IPS DF 4.7 (cell line): ENCODE measurements at regions not wholly inside any gene's neighbourhood (a gene's known extent, or its start where the extent isn't known, plus 50 kb on each side); places are given as distances from the start of the nearest gene placed in this dataset.

Source experiments
- DNase-seq: peaks from one replicate; pipeline ENCODE4 v3.0.0-alpha.2; 2013; ENCODE audit warnings: low spot score; ENCODE audit errors: extremely low read depth

- DNase-seq: no peak
Observed at GRCh38 chr11:40062616-40063015, 1396.8 kb downstream of the LRRC4C start.

DNA sequence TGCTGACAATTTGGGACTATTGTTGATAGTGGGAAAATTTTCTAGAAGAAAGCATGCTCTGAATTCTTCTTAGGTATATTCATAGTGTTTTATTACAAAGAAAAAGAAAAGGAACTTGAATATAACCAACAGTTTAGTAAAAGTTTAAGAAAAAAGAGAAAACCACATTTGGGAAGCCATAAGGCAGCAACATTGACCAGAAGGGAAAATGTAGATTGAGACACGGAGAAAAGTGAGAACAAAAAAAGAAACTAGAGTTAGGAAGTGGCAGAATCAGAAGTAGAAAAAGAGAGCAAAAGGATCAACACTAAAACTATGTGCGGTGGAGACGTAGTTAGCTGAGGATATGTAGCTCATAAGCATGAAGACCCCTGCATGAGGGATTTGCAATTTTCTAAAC, 1398.2 kb downstream of the LRRC4C start:
- DNase-seq: no peak

- no peak for DNase-seq
Observed at GRCh38 chr11:40054631-40055030, 1404.8 kb downstream of the LRRC4C start.

DNA sequence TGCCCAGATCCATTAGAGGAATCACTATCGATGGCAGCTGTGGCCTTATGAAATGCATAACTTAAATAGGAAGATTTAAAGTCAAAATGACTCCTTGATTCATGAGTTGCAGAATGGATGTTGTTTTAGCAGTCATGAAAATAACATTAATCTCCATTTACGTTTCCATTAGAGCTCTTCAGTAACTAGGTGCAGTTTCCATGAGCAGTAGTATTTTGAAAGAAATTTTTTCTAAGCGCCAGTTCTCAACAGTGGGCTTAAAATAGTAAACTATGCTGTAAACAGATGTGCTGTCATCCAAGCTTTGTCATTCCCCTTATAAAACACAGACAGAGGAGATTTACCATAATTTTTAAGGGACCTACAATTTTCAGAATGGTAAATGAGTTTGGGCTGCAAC, 1414.1 kb downstream of the LRRC4C start:
- no peak for DNase-seq

DNA sequence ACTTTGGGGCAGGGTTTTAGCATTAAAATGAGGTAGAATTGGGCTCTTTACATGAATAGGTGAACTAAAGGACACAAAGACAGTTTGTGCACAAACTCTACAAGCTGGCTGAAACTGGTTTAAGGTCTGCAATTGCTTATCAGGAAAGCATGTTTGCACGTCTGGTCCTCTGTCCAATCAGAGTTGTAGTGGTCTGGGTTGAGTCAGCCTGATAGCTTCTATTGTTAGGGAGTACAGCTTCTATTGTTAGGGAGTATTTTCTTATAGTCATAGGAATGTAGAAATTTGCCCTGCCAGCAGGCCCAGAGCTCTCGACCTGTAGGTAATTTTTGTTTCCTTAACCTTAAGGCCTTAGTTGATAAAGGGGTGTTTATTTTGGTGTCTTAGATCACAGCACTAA, 1422.4 kb downstream of the LRRC4C start:
- no peak for DNase-seq

- no peak for DNase-seq
Observed at GRCh38 chr11:40032331-40032730, 1427.1 kb downstream of the LRRC4C start.

DNA sequence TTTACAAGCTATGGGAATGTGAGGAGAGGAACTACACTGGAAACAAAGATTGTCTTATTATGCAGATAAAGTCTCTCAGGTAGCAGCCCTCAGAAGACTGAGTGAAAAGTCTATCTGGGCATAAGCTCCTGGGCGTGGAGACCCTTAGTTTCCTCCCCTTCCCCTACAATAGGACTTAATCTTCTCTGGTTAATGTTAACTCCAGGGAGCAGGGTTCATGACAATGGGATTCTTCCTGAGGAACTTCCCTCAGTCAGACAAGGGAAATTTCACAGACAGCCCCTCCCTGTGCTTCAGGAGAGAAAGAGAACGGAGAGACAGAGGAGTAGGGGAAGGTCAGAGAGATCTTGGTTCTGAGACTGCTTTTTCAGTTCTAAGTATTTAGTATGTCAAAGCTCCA, 1428.6 kb downstream of the LRRC4C start:
- DNase-seq: peak; percentile 74

- no peak for DNase-seq
Observed at GRCh38 chr11:40029391-40029790, 1430.1 kb downstream of the LRRC4C start.

GRCh38 chr11:40027720-40028119, 1431.7 kb downstream of the LRRC4C start:
- no peak for DNase-seq

DNA sequence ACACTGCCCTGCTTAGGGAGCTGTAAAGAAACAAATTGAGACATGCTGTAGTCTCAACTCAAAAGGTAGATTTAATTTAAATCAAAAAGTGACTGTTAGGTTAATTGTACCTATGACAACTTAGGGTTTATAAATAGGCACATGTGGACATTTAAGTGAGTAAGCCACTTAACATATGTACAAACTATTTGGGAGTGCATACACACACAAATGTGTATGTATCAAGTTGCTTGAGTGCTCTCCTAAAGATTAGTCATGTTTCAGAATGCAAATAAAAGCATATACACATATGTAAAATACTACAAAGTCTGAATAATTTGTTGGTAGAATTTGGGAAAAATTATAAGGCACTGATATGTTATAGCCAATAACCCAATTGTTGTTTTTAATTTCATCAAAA, 1435.7 kb downstream of the LRRC4C start:
- no peak for DNase-seq

DNA sequence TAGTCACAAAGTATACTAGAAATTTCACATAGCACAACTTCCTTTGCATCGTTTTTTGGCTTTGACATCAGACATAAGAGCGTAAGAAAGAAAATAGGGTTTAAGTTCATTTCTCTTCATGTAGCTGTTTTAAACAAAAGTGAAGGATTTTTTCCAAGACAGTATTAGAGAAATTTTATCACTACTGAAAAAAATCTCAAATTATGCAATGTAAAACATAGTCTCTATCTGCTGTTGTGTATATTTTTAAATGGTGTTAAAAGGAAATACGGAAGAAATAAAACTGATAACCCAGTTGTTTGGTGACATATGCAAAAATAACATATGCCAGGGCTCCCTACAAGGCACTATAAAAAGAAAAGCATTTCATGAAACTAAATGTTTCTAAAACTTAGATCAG, 1449.4 kb downstream of the LRRC4C start:
- DNase-seq: no peak

DNA sequence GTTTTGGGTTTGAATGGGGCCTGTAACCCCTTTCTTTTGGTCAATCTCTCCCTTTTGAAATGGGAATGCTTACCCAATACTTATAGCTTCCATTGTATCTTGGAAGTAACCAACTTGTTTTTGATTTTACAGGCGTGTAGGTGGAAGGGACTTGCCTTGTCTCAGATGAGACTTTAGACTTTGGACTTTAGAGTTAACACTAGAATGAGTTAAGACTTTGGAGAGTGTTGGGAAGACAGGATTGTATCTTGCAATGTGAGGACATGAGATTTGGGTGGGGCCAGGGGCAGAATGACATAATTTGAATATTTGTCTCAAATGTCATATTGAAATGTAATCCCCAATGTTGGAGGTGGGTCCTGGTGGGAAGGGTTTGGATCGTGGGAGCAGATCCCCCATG, 1466.9 kb downstream of the LRRC4C start:
- DNase-seq: no peak

DNA sequence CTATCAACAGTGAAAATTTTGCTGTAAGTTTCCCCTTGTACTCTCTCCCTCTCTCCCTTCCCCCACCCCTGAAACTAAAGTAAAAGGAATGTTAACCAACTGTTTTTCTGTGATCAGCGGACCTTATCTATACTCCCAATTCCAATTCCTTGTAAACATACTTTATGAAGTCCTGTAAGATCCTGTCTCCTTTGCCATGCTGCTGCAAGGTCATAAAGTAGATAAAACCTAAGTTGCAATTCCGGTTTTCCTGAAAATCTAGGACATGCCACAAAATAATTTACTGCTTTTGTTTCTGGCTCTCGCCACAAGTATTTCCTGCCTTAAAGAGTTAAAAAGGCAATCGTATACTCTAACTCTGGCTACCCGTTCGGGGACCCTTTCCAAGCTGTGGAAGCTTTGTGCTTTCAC, 1469.0 kb downstream of the LRRC4C start:
- DNase-seq: no peak

DNA sequence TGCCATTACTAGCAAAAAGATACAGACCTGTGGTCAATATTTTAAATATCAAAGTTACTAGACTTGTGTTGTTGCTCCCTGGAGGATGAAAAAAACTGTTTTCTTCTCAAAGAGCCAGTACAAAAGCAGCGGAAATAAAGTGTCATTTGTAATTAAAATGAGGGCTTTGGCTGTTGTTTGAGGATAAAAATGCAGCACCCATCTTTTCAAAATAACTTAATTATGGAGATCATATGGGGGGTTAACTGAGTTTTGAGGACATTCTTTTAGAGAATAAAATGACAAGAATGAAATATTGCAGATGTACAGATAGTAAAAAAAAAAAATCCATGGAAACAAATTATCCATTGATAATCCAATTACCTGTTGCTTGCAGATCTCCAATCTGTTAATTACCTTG, 1484.4 kb downstream of the LRRC4C start:
- no peak for DNase-seq

- no peak for DNase-seq
Observed at GRCh38 chr11:39972461-39972860, 1487.0 kb downstream of the LRRC4C start.

DNA sequence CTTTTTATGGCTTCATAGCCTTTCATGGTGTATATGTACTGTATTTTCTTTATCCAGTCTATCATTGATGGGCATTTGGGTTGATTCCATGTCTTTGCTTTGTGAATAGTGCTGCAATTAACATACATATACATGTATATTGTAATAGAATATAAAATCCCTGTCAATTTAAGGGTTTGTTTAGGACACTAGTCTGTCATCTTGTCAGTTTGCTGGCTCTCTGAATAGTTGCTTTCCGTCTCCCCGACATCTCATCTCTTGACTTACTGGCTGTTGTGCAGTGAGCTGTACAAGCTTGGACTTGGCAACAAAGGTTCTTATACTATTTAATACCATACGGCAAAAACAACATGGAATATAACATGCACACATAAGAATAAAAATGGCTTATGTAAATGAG, 1487.5 kb downstream of the LRRC4C start:
- DNase-seq: no peak

- DNase-seq: no peak
Observed at GRCh38 chr11:39968071-39968470, 1491.4 kb downstream of the LRRC4C start.

DNA sequence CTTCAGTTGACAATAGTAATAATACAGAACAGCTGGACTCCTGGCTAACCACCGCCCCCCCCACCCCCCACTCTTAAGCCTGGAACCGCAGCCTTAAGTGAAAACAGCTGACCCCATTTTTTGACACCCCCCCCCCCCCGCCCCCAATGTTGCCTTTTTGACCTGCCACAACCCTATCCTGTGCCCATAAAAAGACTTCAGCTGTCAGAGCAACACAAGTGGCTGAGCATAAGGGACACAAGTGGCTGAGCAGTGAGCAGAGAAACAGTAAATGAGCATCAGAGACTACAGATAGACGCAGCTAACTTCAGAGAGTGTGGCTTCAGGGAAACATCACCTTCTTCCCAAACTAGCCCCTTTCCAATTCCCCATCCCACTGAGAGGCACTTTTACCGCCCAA, 1493.8 kb downstream of the LRRC4C start:
- no peak for DNase-seq

- no peak for DNase-seq
Observed at GRCh38 chr11:39960206-39960605, 1499.2 kb downstream of the LRRC4C start.

- no peak for DNase-seq
Observed at GRCh38 chr11:39932966-39933365, 1526.5 kb downstream of the LRRC4C start.

DNA sequence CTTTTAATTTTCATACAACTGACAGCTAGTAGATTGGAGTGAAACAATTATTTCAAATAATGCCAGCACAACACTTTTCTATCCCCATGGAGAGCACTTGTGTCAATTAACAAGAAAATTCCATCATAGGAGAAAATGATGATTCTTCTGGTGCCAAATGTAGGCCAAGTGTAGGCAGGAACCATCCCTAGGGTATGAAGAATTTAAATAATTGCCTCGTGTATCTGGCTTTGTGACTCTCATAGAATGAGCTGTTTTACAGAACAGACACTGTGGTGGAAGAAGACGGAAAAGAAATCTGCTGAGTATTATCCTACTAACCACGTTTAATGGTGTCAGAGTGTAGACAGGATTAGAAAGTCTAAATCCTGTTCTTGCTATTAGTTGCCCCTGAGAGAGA, 1542.2 kb downstream of the LRRC4C start:
- DNase-seq: no peak

DNA sequence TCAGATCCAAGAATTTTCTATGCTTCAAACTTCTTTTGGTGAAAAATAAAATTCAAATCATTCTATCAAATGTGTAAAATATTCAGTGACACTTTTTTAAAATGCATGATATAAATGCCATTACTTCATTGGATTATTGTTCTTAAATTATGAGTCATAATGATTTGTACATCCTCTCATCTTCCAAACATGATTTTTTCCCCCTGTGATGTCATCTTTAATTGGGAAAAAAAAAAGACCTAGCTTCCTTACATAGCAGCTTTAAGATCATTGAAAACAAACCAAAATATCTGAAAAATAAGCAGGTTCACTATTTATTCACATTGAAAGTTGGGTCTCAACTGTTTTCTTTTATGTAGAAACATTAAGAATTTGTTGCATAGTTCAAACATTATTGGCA, 1549.4 kb downstream of the LRRC4C start:
- no peak for DNase-seq

DNA sequence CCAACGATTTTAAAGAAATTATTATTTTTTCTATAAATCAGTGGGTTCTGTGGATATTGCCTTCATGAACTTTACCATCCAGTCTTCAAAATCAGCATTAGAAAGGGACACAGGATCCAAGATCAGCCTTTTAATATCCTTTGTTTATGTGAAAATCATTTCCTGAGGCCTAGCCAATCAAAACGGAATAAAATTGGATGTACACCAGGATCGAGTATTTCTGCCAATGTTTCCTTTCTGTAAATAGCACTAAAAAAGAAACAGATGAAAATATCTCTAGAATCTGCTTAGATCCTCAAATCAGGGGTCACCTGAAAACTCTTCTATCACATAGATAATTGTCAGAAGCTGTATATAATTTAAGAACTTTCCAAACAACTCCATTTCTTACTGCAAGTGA, 1598.5 kb downstream of the LRRC4C start:
- DNase-seq: no peak

DNA sequence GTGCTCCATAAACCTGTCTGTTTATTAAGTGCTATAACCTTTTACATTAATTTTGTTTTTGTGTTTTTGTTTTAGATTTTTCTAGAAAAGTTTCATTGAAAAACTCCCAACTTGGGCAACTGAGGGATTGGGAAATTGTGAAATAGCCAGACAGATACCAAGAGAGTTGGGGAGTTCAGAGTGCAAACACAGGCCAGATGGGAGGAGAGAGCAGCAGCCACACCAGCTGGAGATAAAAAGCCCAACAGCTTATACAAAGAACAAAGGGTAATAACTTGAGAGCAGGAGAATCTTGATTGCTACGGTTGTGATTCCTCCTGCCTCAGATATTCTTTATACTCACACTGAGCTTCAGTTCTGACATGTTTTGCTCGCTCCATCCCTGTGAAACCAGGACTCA, 1642.2 kb downstream of the LRRC4C start:
- DNase-seq: no peak

GRCh38 chr11:39810358-39810757, 1649.1 kb downstream of the LRRC4C start:
- no peak for DNase-seq
